Breast epithelium (tissue), 4 donors: ENCODE measurements at regions not wholly inside any gene's neighbourhood (a gene's known extent, or its start where the extent isn't known, plus 50 kb on each side); places are given as distances from the start of the nearest gene placed in this dataset.

Source experiments
- DNase-seq, 2 donors: peaks; one replicate each; pipeline ENCODE4 v3.0.0-alpha.2; 2019; ENCODE audit warnings: low spot score in 2 of 2
- H3K27ac ChIP-seq, 2 donors: fragments of 200-600 bp; sonication (generic) in 1 of 2; one replicate each; pipeline ENCODE4 v1.5.1; 2016 to 2019; ENCODE audit warnings: mild to moderate bottlenecking in 1 of 2
- H3K27me3 ChIP-seq, 2 donors: fragments of 200-600 bp; sonication (generic) in 1 of 2; one replicate each; pipeline versions ENCODE4 v1.5.1 to v1.6.0; 2017 to 2019; ENCODE audit warnings: control low read depth in 1 of 2, mild to moderate bottlenecking in 1 of 2
- H3K36me3 ChIP-seq: fragments of 200-600 bp; one replicate; pipeline ENCODE4 v1.5.1; 2019
- H3K4me1 ChIP-seq, 2 donors: fragments of 200-600 bp; sonication (generic); one replicate each; pipeline ENCODE4 v1.5.1; 2016 to 2019; ENCODE audit warnings: control low read depth in 1 of 2
- H3K4me3 ChIP-seq, 3 donors: fragments of 200-600 bp; sonication (generic); 1 replicate in 2 of 3; 2 replicates in 1 of 3; pipeline ENCODE4 v1.5.1; 2016 to 2019; ENCODE audit warnings: mild to moderate bottlenecking in 3 of 3, moderate library complexity in 2 of 3
- H3K9me3 ChIP-seq, 2 donors: fragments of 200-600 bp; sonication (generic) in 1 of 2; one replicate each; pipeline ENCODE4 v1.5.1; 2016 to 2019; ENCODE audit warnings: control low read depth in 1 of 2
- POLR2A ChIP-seq: fragments of 450-650 bp; IDR thresholded peaks from one replicate; pipeline ENCODE4 v1.6.1; 2016; ENCODE audit warnings: antibody characterized with exemption, mild to moderate bottlenecking, moderate library complexity
- POLR2AphosphoS5 ChIP-seq, 3 donors: sonication (generic); formaldehyde crosslinking; IDR thresholded peaks; one replicate each; pipeline ENCODE4 v1.6.1; 2017; ENCODE audit warnings: antibody characterized with exemption in 3 of 3
- intact Hi-C: fragments of 100-400 bp; cut with DNase I; formaldehyde crosslinking; loops from one replicate; pipeline ENCODE4 v1.15.1; 2023; ENCODE audit warnings: low total_unique reads
- TF ChIP-seq, protein P1 (sequence below), 3 donors: fragments of 450-650 bp; IDR thresholded peaks; one replicate each; pipeline ENCODE4 v1.5.1; 2016 to 2017; ENCODE audit warnings: antibody characterized with exemption in 3 of 3, mild to moderate bottlenecking in 3 of 3, moderate library complexity in 3 of 3

DNA sequence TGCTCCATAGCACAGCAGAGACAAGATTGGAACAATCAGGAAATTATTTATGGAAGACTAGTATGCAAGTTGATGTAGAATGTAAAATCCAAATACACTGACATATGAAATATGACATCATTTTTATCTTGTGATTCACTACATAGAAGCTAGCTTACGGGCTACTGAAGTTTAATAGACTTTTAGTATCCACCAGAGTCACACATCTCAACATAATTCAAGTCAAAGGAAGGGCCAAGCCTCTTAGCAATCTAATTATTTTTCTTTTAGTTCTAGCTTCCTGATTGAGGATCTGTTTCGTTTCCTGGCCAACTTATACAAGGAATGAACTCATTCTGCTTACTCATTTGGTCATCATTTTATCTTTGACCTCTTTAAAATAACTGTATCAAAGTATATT, 234.4 kb upstream of the CHRM3 start:
- no peaks in the 10 kb centered on the region for H3K9me3 ChIP-seq
- H3K27ac ChIP-seq = no peak overlapping the region
- intact Hi-C loops = loop anchor here (5.0 kb wide), 1 partner anchor 700 kb away; no protein-coding TSS in a partner anchor
- no peaks in the 10 kb centered on the region for H3K4me1 ChIP-seq
- DNase-seq = no peak
- no peaks in the 10 kb centered on the region for H3K36me3 ChIP-seq
- TF ChIP-seq POLR2A (no peak), POLR2AphosphoS5 (IDR thresholded peaks at IDR 0.05) (no peak)
- TF ChIP-seq, protein P1, sequence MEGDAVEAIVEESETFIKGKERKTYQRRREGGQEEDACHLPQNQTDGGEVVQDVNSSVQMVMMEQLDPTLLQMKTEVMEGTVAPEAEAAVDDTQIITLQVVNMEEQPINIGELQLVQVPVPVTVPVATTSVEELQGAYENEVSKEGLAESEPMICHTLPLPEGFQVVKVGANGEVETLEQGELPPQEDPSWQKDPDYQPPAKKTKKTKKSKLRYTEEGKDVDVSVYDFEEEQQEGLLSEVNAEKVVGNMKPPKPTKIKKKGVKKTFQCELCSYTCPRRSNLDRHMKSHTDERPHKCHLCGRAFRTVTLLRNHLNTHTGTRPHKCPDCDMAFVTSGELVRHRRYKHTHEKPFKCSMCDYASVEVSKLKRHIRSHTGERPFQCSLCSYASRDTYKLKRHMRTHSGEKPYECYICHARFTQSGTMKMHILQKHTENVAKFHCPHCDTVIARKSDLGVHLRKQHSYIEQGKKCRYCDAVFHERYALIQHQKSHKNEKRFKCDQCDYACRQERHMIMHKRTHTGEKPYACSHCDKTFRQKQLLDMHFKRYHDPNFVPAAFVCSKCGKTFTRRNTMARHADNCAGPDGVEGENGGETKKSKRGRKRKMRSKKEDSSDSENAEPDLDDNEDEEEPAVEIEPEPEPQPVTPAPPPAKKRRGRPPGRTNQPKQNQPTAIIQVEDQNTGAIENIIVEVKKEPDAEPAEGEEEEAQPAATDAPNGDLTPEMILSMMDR (IDR thresholded peaks at IDR 0.05) = no peak
- H3K27me3 ChIP-seq = no peaks in the 10 kb centered on the region
- H3K4me3 ChIP-seq = no peak overlapping the region

DNA sequence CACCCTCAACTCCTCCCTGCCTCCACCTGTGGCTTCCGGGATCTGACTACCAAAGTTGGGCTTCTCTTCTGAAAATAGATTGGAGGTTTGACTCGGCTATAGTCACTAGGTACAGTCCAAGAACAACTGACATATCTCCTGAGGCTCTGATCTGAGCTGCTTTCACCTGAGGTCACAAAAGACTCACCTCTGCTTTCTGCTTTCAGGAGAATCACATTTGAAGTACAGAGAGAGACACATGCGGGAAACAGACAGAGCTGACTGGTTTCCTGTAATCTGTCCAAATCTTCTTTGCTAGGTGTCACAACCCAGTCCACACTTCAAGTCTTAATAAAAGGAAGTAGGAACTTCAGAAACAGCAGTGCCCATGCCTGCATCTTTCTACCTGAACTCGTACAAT, 245.4 kb upstream of the CHRM3 start:
- Histone ChIP-seq H3K9me3 (no peaks in the 10 kb centered on the region), H3K27ac (no peak overlapping the region), H3K4me3 (no peak overlapping the region), H3K36me3 (no peaks in the 10 kb centered on the region), H3K4me1 (no peaks in the 10 kb centered on the region), H3K27me3 (no peaks in the 10 kb centered on the region)
- no peak for DNase-seq
- intact Hi-C loops = no loop called here
- TF ChIP-seq, protein P1 (IDR thresholded peaks at IDR 0.05) = no peak
- TF ChIP-seq POLR2A (no peak), POLR2AphosphoS5 (IDR thresholded peaks at IDR 0.05) (no peak)

DNA sequence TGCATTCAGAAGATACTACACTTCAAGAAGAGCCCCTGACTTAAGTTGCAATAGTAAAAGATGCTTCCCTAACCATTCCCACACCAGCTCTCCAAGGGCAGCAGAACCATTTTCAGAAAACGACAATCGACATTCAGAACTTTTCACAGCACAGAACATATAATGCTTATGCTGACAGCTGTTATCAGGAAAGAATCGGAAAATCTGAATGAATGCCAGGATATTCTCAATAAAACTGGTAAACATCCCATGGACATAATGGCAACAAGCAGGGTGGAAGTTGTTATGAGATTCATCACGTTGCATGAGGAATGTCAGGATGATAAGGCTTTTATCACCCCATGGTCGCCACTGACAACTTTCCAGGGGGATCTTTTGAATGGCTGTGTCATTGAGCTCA, 246.6 kb upstream of the CHRM3 start:
- Histone ChIP-seq H3K4me3 (no peak overlapping the region), H3K27ac (no peak overlapping the region), H3K9me3 (no peaks in the 10 kb centered on the region), H3K4me1 (no peaks in the 10 kb centered on the region), H3K27me3 (no peaks in the 10 kb centered on the region), H3K36me3 (no peaks in the 10 kb centered on the region)
- intact Hi-C loops = no loop called here
- TF ChIP-seq, protein P1 (IDR thresholded peaks at IDR 0.05) = no peak
- TF ChIP-seq POLR2A = no peak
- no peak for TF ChIP-seq POLR2AphosphoS5 (IDR thresholded peaks at IDR 0.05)
- DNase-seq = no peak

DNA sequence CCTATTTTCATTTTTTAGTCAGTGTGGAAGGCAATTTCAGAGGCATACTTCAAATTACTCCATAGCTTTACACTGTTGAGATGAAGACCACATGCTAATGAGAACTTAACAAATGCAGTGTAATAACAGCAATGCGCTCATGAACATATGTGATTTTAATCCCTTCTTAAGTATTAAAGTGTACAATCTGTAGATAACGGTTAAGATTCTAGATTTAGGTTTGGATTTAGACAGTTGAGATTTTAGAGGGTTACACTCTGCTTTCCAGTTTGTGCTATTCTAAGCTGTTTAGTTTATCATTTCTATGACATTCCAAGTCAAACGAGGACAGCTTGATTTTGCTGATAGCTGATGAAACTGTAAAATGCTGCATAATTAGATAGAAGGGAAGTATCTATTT, 257.8 kb upstream of the CHRM3 start:
- DNase-seq = no peak
- TF ChIP-seq, protein P1 (IDR thresholded peaks at IDR 0.05) = no peak
- TF ChIP-seq POLR2AphosphoS5 (IDR thresholded peaks at IDR 0.05) (no peak), POLR2A (no peak)
- no peaks in the 10 kb centered on the region for H3K27me3 ChIP-seq
- no peak overlapping the region for H3K4me3 ChIP-seq
- H3K4me1 ChIP-seq = no peaks in the 10 kb centered on the region
- intact Hi-C loops = no loop called here
- no peaks in the 10 kb centered on the region for H3K9me3 ChIP-seq
- no peaks in the 10 kb centered on the region for H3K36me3 ChIP-seq
- H3K27ac ChIP-seq = no peak overlapping the region

DNA sequence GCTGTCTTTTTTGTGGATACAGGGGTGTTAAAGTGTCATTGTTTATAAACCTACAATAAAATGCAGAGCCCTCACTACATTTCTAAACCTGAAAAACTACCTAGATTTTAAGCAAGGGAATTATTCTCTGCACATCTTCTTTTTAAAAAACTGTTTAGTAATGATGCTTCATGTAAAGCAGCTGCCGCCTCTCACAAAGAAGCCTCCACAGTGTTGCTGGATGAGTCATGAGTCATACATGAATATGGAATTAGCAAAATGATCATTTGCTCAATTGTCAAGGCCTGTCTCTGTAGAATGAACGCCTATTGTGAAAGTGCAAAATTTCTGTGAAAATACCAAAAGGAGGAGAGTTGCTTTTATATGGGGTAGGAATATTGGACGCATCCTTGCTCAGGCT, 259.5 kb upstream of the CHRM3 start:
- DNase-seq = no peak
- TF ChIP-seq POLR2A = no peak
- no peak for TF ChIP-seq POLR2AphosphoS5 (IDR thresholded peaks at IDR 0.05)
- TF ChIP-seq, protein P1 (IDR thresholded peaks at IDR 0.05) = no peak
- no peaks in the 10 kb centered on the region for H3K9me3 ChIP-seq
- H3K27me3 ChIP-seq = no peaks in the 10 kb centered on the region
- intact Hi-C loops = no loop called here
- no peak overlapping the region for H3K27ac ChIP-seq
- H3K4me3 ChIP-seq = no peak overlapping the region
- H3K4me1 ChIP-seq = no peaks in the 10 kb centered on the region
- H3K36me3 ChIP-seq = no peaks in the 10 kb centered on the region
